ENCODE measurements at regions not wholly inside any gene's neighbourhood (a gene's known extent, or its start where the extent isn't known, plus 50 kb on each side); places are given as distances from the start of the nearest gene placed in this dataset.

GRCh38 chr4:155616117-155616516, 50.5 kb upstream of the GUCY1A1 start:
- H3K4me1 Mint-ChIP-seq, result no peaks in the 10 kb centered on the region
- CTCF ChIA-PET, result no interaction called here
- H3K27me3 Mint-ChIP-seq, result peaks cover 5% of the 10 kb centered on the region
- DNase-seq, result no peak
- H3K36me3 Mint-ChIP-seq (ENCODE audit: low read depth), result no peaks in the 10 kb centered on the region
- H3K4me3 Mint-ChIP-seq, result no peak overlapping the region
- no peak overlapping the region for H3K27ac Mint-ChIP-seq
- H3K9me3 Mint-ChIP-seq, result no peaks in the 10 kb centered on the region
- POLR2A ChIA-PET, result no interaction called here

GRCh38 chr4:155615081-155615887, 51.4 kb upstream of the GUCY1A1 start:
- H3K27me3 Mint-ChIP-seq, result peaks cover 5% of the 10 kb centered on the region

GRCh38 chr4:155614111-155614762, 52.4 kb upstream of the GUCY1A1 start:
- Mint-ChIP-seq H3K4me1 (no peaks in the 10 kb centered on the region), H3K36me3 (ENCODE audit: low read depth) (no peaks in the 10 kb centered on the region), H3K4me3 (no peak overlapping the region), H3K9me3 (no peaks in the 10 kb centered on the region), H3K27ac (no peak overlapping the region), H3K27me3 (peaks cover 5% of the 10 kb centered on the region)
- no peak for DNase-seq
- ChIA-PET POLR2A (no interaction called here), CTCF (no interaction called here)

More at GRCh38 chr4:155615081-155615887, 51.4 kb upstream of the GUCY1A1 start:
- Mint-ChIP-seq H3K36me3 (ENCODE audit: low read depth) (no peaks in the 10 kb centered on the region), H3K4me1 (no peaks in the 10 kb centered on the region), H3K9me3 (no peaks in the 10 kb centered on the region), H3K4me3 (no peak overlapping the region), H3K27ac (no peak overlapping the region)
- POLR2A ChIA-PET, result no interaction called here
- DNase-seq, result no peak
- CTCF ChIA-PET, result no interaction called here

- Mint-ChIP-seq H3K9me3 (no peaks in the 10 kb centered on the region), H3K4me3 (no peak overlapping the region), H3K27me3 (peaks cover 5% of the 10 kb centered on the region), H3K36me3 (ENCODE audit: low read depth) (no peaks in the 10 kb centered on the region), H3K4me1 (no peaks in the 10 kb centered on the region), H3K27ac (no peak overlapping the region)
- POLR2A ChIA-PET, result no interaction called here
- DNase-seq, result no peak
- CTCF ChIA-PET, result no interaction called here
Observed at GRCh38 chr4:155612074-155612473, 54.6 kb upstream of the GUCY1A1 start.

- no peak for DNase-seq
- CTCF ChIA-PET, result no interaction called here
- Mint-ChIP-seq H3K36me3 (ENCODE audit: low read depth) (no peaks in the 10 kb centered on the region), H3K4me1 (no peaks in the 10 kb centered on the region), H3K27ac (no peak overlapping the region), H3K27me3 (peaks cover 5% of the 10 kb centered on the region), H3K9me3 (no peaks in the 10 kb centered on the region), H3K4me3 (no peak overlapping the region)
- POLR2A ChIA-PET, result no interaction called here
Observed at GRCh38 chr4:155611501-155611900, 55.1 kb upstream of the GUCY1A1 start.

GRCh38 chr4:155610143-155610542, 56.5 kb upstream of the GUCY1A1 start:
- CTCF ChIA-PET, result no interaction called here

GRCh38 chr4:155609455-155610059, 57.1 kb upstream of the GUCY1A1 start:
- Mint-ChIP-seq H3K4me1 (no peaks in the 10 kb centered on the region), H3K27ac (no peak overlapping the region), H3K9me3 (no peaks in the 10 kb centered on the region), H3K4me3 (no peak overlapping the region), H3K27me3 (no peaks in the 10 kb centered on the region), H3K36me3 (ENCODE audit: low read depth) (no peaks in the 10 kb centered on the region)
- ChIA-PET CTCF (no interaction called here), POLR2A (no interaction called here)
- DNase-seq, result no peak

More at GRCh38 chr4:155610143-155610542, 56.5 kb upstream of the GUCY1A1 start:
- POLR2A ChIA-PET, result no interaction called here
- Mint-ChIP-seq H3K4me3 (no peak overlapping the region), H3K4me1 (no peaks in the 10 kb centered on the region), H3K9me3 (no peaks in the 10 kb centered on the region), H3K27ac (no peak overlapping the region), H3K27me3 (no peaks in the 10 kb centered on the region), H3K36me3 (ENCODE audit: low read depth) (no peaks in the 10 kb centered on the region)
- no peak for DNase-seq

GRCh38 chr4:155608225-155608885, 58.3 kb upstream of the GUCY1A1 start:
- Mint-ChIP-seq H3K9me3 (no peaks in the 10 kb centered on the region), H3K27me3 (no peaks in the 10 kb centered on the region), H3K4me3 (no peak overlapping the region), H3K4me1 (no peaks in the 10 kb centered on the region), H3K36me3 (ENCODE audit: low read depth) (no peaks in the 10 kb centered on the region), H3K27ac (no peak overlapping the region)
- ChIA-PET POLR2A (no interaction called here), CTCF (no interaction called here)
- no peak for DNase-seq

GRCh38 chr4:155607481-155607880, 59.2 kb upstream of the GUCY1A1 start:
- no peak overlapping the region for H3K4me3 Mint-ChIP-seq
- no peaks in the 10 kb centered on the region for H3K9me3 Mint-ChIP-seq
- DNase-seq, result no peak
- ChIA-PET POLR2A (no interaction called here), CTCF (no interaction called here)
- no peak overlapping the region for H3K27ac Mint-ChIP-seq
- H3K36me3 Mint-ChIP-seq (ENCODE audit: low read depth), result no peaks in the 10 kb centered on the region
- no peaks in the 10 kb centered on the region for H3K27me3 Mint-ChIP-seq
- H3K4me1 Mint-ChIP-seq, result no peaks in the 10 kb centered on the region

- H3K9me3 Mint-ChIP-seq, result no peaks in the 10 kb centered on the region
- CTCF ChIA-PET, result no interaction called here
- POLR2A ChIA-PET, result no interaction called here
- no peak for DNase-seq
- H3K36me3 Mint-ChIP-seq (ENCODE audit: low read depth), result no peaks in the 10 kb centered on the region
- H3K4me1 Mint-ChIP-seq, result no peaks in the 10 kb centered on the region
- H3K4me3 Mint-ChIP-seq, result no peak overlapping the region
- no peak overlapping the region for H3K27ac Mint-ChIP-seq
- H3K27me3 Mint-ChIP-seq, result peaks cover 3% of the 10 kb centered on the region
Observed at GRCh38 chr4:155604718-155605626, 61.7 kb upstream of the GUCY1A1 start.

- Mint-ChIP-seq H3K4me3 (no peak overlapping the region), H3K36me3 (ENCODE audit: low read depth) (no peaks in the 10 kb centered on the region), H3K27ac (no peak overlapping the region), H3K9me3 (no peaks in the 10 kb centered on the region), H3K27me3 (peaks cover 3% of the 10 kb centered on the region), H3K4me1 (no peaks in the 10 kb centered on the region)
- CTCF ChIA-PET, result no interaction called here
- DNase-seq, result no peak
- POLR2A ChIA-PET, result no interaction called here
Observed at GRCh38 chr4:155603360-155603891, 63.2 kb upstream of the GUCY1A1 start.

GRCh38 chr4:155602351-155603140, 64.1 kb upstream of the GUCY1A1 start:
- DNase-seq, result no peak
- ChIA-PET POLR2A (no interaction called here), CTCF (no interaction called here)
- Mint-ChIP-seq H3K4me1 (no peaks in the 10 kb centered on the region), H3K27ac (no peak overlapping the region), H3K27me3 (peaks cover 3% of the 10 kb centered on the region), H3K36me3 (ENCODE audit: low read depth) (no peaks in the 10 kb centered on the region), H3K4me3 (no peak overlapping the region), H3K9me3 (no peaks in the 10 kb centered on the region)

Data from activated CD4-positive, alpha-beta memory T cell treated with anti-CD3 and anti-CD28 coated beads, Interleukin-2, amount 10 ng/mL, durations not matched to agents 7 days and 5 days (primary cell).